GM12875 (cell line): ENCODE measurements at regions not wholly inside any gene's neighbourhood (a gene's known extent, or its start where the extent isn't known, plus 50 kb on each side); places are given as distances from the start of the nearest gene placed in this dataset.

ENCODE experiments used
- H3K4me3 ChIP-seq: one replicate; pipeline ENCODE4 v1.5.1; 2011; ENCODE audit warnings: low read depth, low read length, control low read depth
- CTCF ChIP-seq: IDR thresholded peaks from 2 replicates; pipeline ENCODE4 v1.5.1; 2011; ENCODE audit warnings: low read depth, mild to moderate bottlenecking, control low read depth, inconsistent platforms, low read length, moderate library complexity, borderline replicate concordance; ENCODE audit not compliant: insufficient read depth

- TF ChIP-seq CTCF: no peak
- no peak overlapping the region for H3K4me3 ChIP-seq
These were observed 97.1 kb upstream of the UBAC2 start for GRCh38 chr13:99103536-99103935.

- no peak overlapping the region for H3K4me3 ChIP-seq
- no peak for TF ChIP-seq CTCF
These were observed 96.3 kb upstream of the UBAC2 start for GRCh38 chr13:99104396-99104795.

- no peak overlapping the region for H3K4me3 ChIP-seq
- TF ChIP-seq CTCF: no peak
These were observed 95.5 kb upstream of the UBAC2 start for GRCh38 chr13:99105160-99105559.

GRCh38 chr13:99113351-99113750 is 87.3 kb upstream of the UBAC2 start:
- no peak for TF ChIP-seq CTCF
- H3K4me3 ChIP-seq: no peak overlapping the region

GRCh38 chr13:99118179-99118578 is 82.5 kb upstream of the UBAC2 start:
- H3K4me3 ChIP-seq: no peak overlapping the region
- no peak for TF ChIP-seq CTCF

- no peak for TF ChIP-seq CTCF
- no peak overlapping the region for H3K4me3 ChIP-seq
These were observed 81.0 kb upstream of the UBAC2 start for GRCh38 chr13:99119656-99120055.

- TF ChIP-seq CTCF: no peak
These were observed 79.9 kb upstream of the UBAC2 start for GRCh38 chr13:99120751-99121150.

More at GRCh38 chr13:99120751-99121150, 79.9 kb upstream of the UBAC2 start:
- H3K4me3 ChIP-seq: no peak overlapping the region
